Mucosa of descending colon (tissue), 3 donors: ENCODE measurements at regions not wholly inside any gene's neighbourhood (a gene's known extent, or its start where the extent isn't known, plus 50 kb on each side); places are given as distances from the start of the nearest gene placed in this dataset.

Source experiments
- ATAC-seq: fragments of 200-7000 bp; cut with Tn5 transposase; one replicate; pipeline ENCODE4 v1.9.1; 2020; ENCODE audit warnings: mild to moderate bottlenecking, moderate library complexity
- DNase-seq, 3 donors: peaks; one replicate each; pipeline ENCODE4 v3.0.0-alpha.2; 2020
- H3K36me3 ChIP-seq: fragments of 200-600 bp; one replicate; pipeline ENCODE4 v1.8.0; 2021; ENCODE audit warnings: low read depth, mild to moderate bottlenecking
- H3K4me1 ChIP-seq: fragments of 200-600 bp; one replicate; pipeline ENCODE4 v1.8.0; 2021; ENCODE audit warnings: low read depth, mild to moderate bottlenecking
- H3K4me3 ChIP-seq: fragments of 200-600 bp; one replicate; pipeline ENCODE4 v1.8.0; 2021; ENCODE audit warnings: mild to moderate bottlenecking
- H3K9me3 ChIP-seq: fragments of 200-600 bp; one replicate; pipeline ENCODE4 v1.8.0; 2021; ENCODE audit warnings: mild to moderate bottlenecking
- intact Hi-C, 2 donors: fragments of 100-400 bp; cut with DNase I in 1 of 2; cut with micrococcal nuclease in 1 of 2; formaldehyde crosslinking; loops; one replicate each; pipeline versions ENCODE4 v1.11.0 to v1.11.1; 2022; cut with DNase I, micrococcal nuclease
- TF ChIP-seq, protein P1 (sequence below): fragments of 200-600 bp; IDR thresholded peaks from one replicate; pipeline ENCODE4 v1.8.0; 2022; ENCODE audit warnings: antibody characterized with exemption, mild to moderate bottlenecking
- donor health status: DM: no; HTN: no; CAD: no; lungs with moderate emphysema.
- donor health status: DM: no; HTN: no; CAD: no.
- donor health status: DM: no; HTN: yes; CAD: no.

GRCh38 chr3:147872568-147872967 lies 463.4 kb downstream of the ZIC1 start:
- TF ChIP-seq, protein P1, sequence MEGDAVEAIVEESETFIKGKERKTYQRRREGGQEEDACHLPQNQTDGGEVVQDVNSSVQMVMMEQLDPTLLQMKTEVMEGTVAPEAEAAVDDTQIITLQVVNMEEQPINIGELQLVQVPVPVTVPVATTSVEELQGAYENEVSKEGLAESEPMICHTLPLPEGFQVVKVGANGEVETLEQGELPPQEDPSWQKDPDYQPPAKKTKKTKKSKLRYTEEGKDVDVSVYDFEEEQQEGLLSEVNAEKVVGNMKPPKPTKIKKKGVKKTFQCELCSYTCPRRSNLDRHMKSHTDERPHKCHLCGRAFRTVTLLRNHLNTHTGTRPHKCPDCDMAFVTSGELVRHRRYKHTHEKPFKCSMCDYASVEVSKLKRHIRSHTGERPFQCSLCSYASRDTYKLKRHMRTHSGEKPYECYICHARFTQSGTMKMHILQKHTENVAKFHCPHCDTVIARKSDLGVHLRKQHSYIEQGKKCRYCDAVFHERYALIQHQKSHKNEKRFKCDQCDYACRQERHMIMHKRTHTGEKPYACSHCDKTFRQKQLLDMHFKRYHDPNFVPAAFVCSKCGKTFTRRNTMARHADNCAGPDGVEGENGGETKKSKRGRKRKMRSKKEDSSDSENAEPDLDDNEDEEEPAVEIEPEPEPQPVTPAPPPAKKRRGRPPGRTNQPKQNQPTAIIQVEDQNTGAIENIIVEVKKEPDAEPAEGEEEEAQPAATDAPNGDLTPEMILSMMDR, result no peak
- ATAC-seq, result no peak
- Histone ChIP-seq H3K36me3 (no peaks in the 10 kb centered on the region), H3K9me3 (peaks cover 4% of the 10 kb centered on the region), H3K4me3 (no peak overlapping the region), H3K4me1 (no peaks in the 10 kb centered on the region)
- no peak for DNase-seq
- intact Hi-C loops, result no loop called here

DNA sequence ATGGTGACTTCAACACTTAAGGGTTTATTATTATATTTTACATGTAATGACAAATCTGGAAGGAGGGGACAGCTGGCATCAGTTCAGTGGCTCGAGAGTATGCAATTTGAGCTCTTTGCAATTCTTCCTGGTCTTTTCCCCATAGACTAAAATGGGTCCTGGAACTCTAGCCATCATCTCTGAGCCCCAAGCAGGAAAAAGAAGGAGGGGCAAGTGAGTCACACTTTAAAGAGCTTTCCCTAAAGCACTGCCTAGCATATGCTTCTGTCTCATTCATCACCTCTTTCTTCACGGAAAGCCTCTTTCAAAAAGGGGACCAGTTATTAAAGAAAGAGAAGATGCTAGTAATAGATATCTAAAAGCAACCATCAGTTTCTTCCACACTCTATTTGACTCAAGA lies 466.3 kb downstream of the ZIC1 start:
- TF ChIP-seq, protein P1, result no peak
- Histone ChIP-seq H3K9me3 (peaks cover 4% of the 10 kb centered on the region), H3K4me3 (no peak overlapping the region), H3K36me3 (no peaks in the 10 kb centered on the region), H3K4me1 (no peaks in the 10 kb centered on the region)
- ATAC-seq (no peak), DNase-seq (no peak)
- intact Hi-C loops, result no loop called here

DNA sequence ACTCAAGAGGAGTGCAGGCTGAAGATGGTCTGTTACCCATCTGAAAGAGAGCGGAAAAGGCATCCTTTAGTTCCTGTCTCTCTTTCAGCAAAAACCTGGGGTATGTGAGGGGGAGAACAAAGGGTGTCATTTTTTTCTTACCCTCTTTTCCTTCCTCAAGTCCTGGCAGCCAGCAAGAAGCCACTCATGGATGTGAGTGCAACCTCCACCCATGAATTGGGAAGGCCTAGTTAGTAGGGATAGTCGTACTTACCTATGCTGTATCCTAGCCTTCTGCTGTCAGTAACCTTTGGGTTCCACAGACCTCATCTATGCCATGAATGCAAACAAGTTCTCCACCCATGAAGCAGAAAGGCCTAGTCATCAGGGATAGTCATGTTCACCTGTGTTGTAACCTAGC lies 472.8 kb downstream of the ZIC1 start:
- H3K4me3 ChIP-seq, result no peak overlapping the region
- intact Hi-C loops, result no loop called here
- TF ChIP-seq, protein P1, result no peak
- no peaks in the 10 kb centered on the region for H3K4me1 ChIP-seq
- H3K36me3 ChIP-seq, result no peaks in the 10 kb centered on the region
- peaks cover 31% of the 10 kb centered on the region for H3K9me3 ChIP-seq
- DNase-seq (no peak), ATAC-seq (no peak)

- no peak overlapping the region for H3K4me3 ChIP-seq
- intact Hi-C loops, result no loop called here
- TF ChIP-seq, protein P1, result no peak
- no peaks in the 10 kb centered on the region for H3K36me3 ChIP-seq
- H3K9me3 ChIP-seq, result peaks cover 14% of the 10 kb centered on the region
- ATAC-seq (no peak), DNase-seq (no peak)
- H3K4me1 ChIP-seq, result no peaks in the 10 kb centered on the region
Measured at GRCh38 chr3:147886879-147887278, 477.7 kb downstream of the ZIC1 start.

DNA sequence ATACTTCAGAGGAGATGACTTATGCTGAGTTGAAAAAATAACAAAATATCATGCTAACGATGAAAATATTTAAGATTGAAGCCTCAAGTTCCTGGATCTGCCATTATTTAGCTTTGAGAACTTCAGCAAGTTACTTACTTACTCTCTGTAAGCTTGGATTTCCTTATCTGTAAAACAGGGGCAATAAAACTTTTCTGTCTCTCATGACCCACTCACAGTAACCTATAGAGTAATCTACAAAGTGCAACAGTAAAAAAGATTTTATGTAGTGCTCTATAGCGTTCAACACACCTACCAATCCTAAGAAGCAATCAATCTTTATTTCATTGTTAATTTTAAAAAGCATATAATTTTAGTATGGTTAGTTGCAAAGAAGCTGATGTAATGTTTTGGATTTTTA lies 478.6 kb downstream of the ZIC1 start:
- no peak overlapping the region for H3K4me3 ChIP-seq
- TF ChIP-seq, protein P1, result no peak
- peaks cover 5% of the 10 kb centered on the region for H3K9me3 ChIP-seq

GRCh38 chr3:147890114-147890513 lies 480.9 kb downstream of the ZIC1 start:
- intact Hi-C loops, result no loop called here
- no peak overlapping the region for H3K4me3 ChIP-seq
- H3K36me3 ChIP-seq, result no peaks in the 10 kb centered on the region
- ATAC-seq (peak; percentile 78), DNase-seq (no peak)
- TF ChIP-seq, protein P1, result no peak
- H3K9me3 ChIP-seq, result no peaks in the 10 kb centered on the region
- no peaks in the 10 kb centered on the region for H3K4me1 ChIP-seq

More for the DNA sequence above, 478.6 kb downstream of the ZIC1 start:
- no peaks in the 10 kb centered on the region for H3K4me1 ChIP-seq
- peak; percentile 81 for ATAC-seq
- H3K36me3 ChIP-seq, result no peaks in the 10 kb centered on the region
- intact Hi-C loops, result no loop called here
- DNase-seq, result no peak
